OCI-LY1 (cell line): ENCODE measurements at regions not wholly inside any gene's neighbourhood (a gene's known extent, or its start where the extent isn't known, plus 50 kb on each side); places are given as distances from the start of the nearest gene placed in this dataset.

Experiments
- H2AFZ ChIP-seq: fragments of 200-600 bp; sonication (generic), shearing (Covaris generic); 2 replicates; pipeline ENCODE4 v1.6.0; 2014; ENCODE audit warnings: antibody characterized with exemption, mild to moderate bottlenecking, low read length
- H3F3A ChIP-seq: fragments of 200-600 bp; sonication (generic), shearing (Covaris generic); 2 replicates; pipeline ENCODE4 v1.6.0; 2014; ENCODE audit warnings: mild to moderate bottlenecking, antibody characterized with exemption, low read length, moderate library complexity; ENCODE audit not compliant: insufficient read depth
- H3K27ac ChIP-seq: fragments of 200-600 bp; sonication (generic); 2 replicates; pipeline ENCODE4 v1.5.1; 2014; ENCODE audit warnings: low read length, mixed run types, mild to moderate bottlenecking, low read depth; ENCODE audit not compliant: poor library complexity, severe bottlenecking
- H3K27me3 ChIP-seq: fragments of 200-600 bp; sonication (generic); 2 replicates; pipeline ENCODE4 v1.6.0; 2014; ENCODE audit warnings: antibody characterized with exemption, mild to moderate bottlenecking, low read length, moderate library complexity; ENCODE audit not compliant: insufficient read depth
- H3K36me3 ChIP-seq: fragments of 200-600 bp; sonication (generic); 2 replicates; pipeline ENCODE4 v1.6.1; 2014; ENCODE audit warnings: mild to moderate bottlenecking, antibody characterized with exemption, low read length, moderate library complexity, mixed read lengths; ENCODE audit not compliant: insufficient read depth
- H3K4me1 ChIP-seq: fragments of 200-600 bp; sonication (generic); 2 replicates; pipeline ENCODE4 v1.5.1; 2014; ENCODE audit warnings: mild to moderate bottlenecking, low read length, moderate library complexity; ENCODE audit not compliant: insufficient read depth, severe bottlenecking
- H3K4me2 ChIP-seq: fragments of 200-600 bp; sonication (generic), shearing (Covaris generic); 2 replicates; pipeline ENCODE4 v1.6.1; 2014; ENCODE audit warnings: low read length
- H3K4me3 ChIP-seq: fragments of 200-600 bp; sonication (generic); 2 replicates; pipeline ENCODE4 v1.5.1; 2014; ENCODE audit warnings: low read length, low read depth, mild to moderate bottlenecking, mixed read lengths; ENCODE audit not compliant: poor library complexity, severe bottlenecking
- H3K79me2 ChIP-seq: fragments of 200-600 bp; shearing (Covaris generic); 2 replicates; pipeline ENCODE4 v1.6.1; 2016; ENCODE audit warnings: mixed run types, low read length, mixed read lengths; ENCODE audit not compliant: insufficient read depth
- H3K9ac ChIP-seq: fragments of 200-600 bp; sonication (generic), shearing (Covaris generic); 2 replicates; pipeline ENCODE4 v1.6.1; 2014; ENCODE audit warnings: mild to moderate bottlenecking, low read length, mixed read lengths
- H3K9me2 ChIP-seq: fragments of 200-600 bp; sonication (generic), shearing (Covaris generic); 2 replicates; pipeline ENCODE4 v1.6.1; 2014; ENCODE audit warnings: low read depth, mild to moderate bottlenecking, low read length, mixed read lengths
- H3K9me3 ChIP-seq: fragments of 200-600 bp; shearing (Covaris generic); 2 replicates; pipeline ENCODE4 v1.6.1; 2014; ENCODE audit warnings: low read length, mixed read lengths
- H4K20me1 ChIP-seq: fragments of 200-600 bp; sonication (generic), shearing (Covaris generic); 2 replicates; pipeline ENCODE4 v1.6.0; 2016; ENCODE audit warnings: mild to moderate bottlenecking, low read length; ENCODE audit not compliant: insufficient read depth
- CTCF ChIP-seq: fragments of 200-600 bp; sonication (generic), shearing (Covaris generic); IDR thresholded peaks from 2 replicates; pipeline ENCODE4 v1.5.1; 2017; ENCODE audit warnings: mild to moderate bottlenecking, antibody characterized with exemption, low read length, moderate library complexity, mixed read lengths
- EZH2 ChIP-seq: fragments of 200-600 bp; sonication (generic), shearing (Covaris generic); IDR thresholded peaks from 2 replicates; pipeline ENCODE4 v1.8.0; 2017; ENCODE audit warnings: borderline replicate concordance, mixed run types, mild to moderate bottlenecking, antibody characterized with exemption, low read length, moderate library complexity, mixed read lengths

GRCh38 chr2:13921245-13921644, 711.3 kb upstream of the LRATD1 start:
- Histone ChIP-seq H4K20me1 (no peaks in the 10 kb centered on the region), H3K4me2 (no peak overlapping the region), H3K36me3 (no peaks in the 10 kb centered on the region), H3F3A (no peaks in the 10 kb centered on the region), H3K9me2 (no peaks in the 10 kb centered on the region), H3K9me3 (no peaks in the 10 kb centered on the region), H2AFZ (no peak overlapping the region), H3K79me2 (no peaks in the 10 kb centered on the region), H3K27me3 (no peaks in the 10 kb centered on the region), H3K27ac (no peak overlapping the region), H3K4me3 (no peak overlapping the region), H3K4me1 (no peaks in the 10 kb centered on the region), H3K9ac (no peak overlapping the region)
- no peak for TF ChIP-seq CTCF

DNA sequence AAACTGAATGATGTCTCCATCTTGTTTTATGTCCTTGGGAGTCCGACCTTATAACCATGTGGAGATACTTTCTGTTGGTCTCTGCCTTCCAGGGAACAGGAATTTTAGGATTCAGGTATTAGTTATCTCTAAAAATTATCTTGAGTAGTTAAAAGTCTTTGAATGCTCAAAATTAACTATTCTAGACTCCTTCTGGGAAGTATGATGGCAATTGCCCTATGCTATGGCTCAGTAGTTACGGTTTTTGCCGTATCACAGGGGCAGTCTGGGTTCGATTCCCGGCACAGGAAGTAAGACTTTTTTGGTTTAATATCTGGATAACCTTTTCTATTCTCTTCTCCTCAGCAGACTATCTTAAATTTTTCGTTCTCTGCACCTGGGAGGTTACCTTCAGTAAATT, 708.7 kb upstream of the LRATD1 start:
- no peaks in the 10 kb centered on the region for H3K79me2 ChIP-seq
- no peaks in the 10 kb centered on the region for H3K9me2 ChIP-seq
- H3K4me2 ChIP-seq, result no peak overlapping the region
- H3K4me3 ChIP-seq, result no peak overlapping the region
- no peak overlapping the region for H3K9ac ChIP-seq
- no peaks in the 10 kb centered on the region for H3K36me3 ChIP-seq
- H3K4me1 ChIP-seq, result no peaks in the 10 kb centered on the region
- no peaks in the 10 kb centered on the region for H4K20me1 ChIP-seq
- H2AFZ ChIP-seq, result no peak overlapping the region
- no peaks in the 10 kb centered on the region for H3K27me3 ChIP-seq
- H3K27ac ChIP-seq, result no peak overlapping the region
- H3K9me3 ChIP-seq, result no peaks in the 10 kb centered on the region
- no peak for TF ChIP-seq CTCF
- no peak for TF ChIP-seq EZH2
- H3F3A ChIP-seq, result no peaks in the 10 kb centered on the region

GRCh38 chr2:13942111-13942510, 690.4 kb upstream of the LRATD1 start:
- no peak overlapping the region for H3K4me2 ChIP-seq
- H3K4me3 ChIP-seq, result no peak overlapping the region
- no peaks in the 10 kb centered on the region for H3K79me2 ChIP-seq
- no peak overlapping the region for H3K27ac ChIP-seq
- H3F3A ChIP-seq, result no peaks in the 10 kb centered on the region
- no peaks in the 10 kb centered on the region for H3K36me3 ChIP-seq
- no peak overlapping the region for H3K9ac ChIP-seq
- H4K20me1 ChIP-seq, result no peaks in the 10 kb centered on the region
- TF ChIP-seq CTCF (no peak), EZH2 (no peak)
- H3K9me2 ChIP-seq, result no peaks in the 10 kb centered on the region
- H3K4me1 ChIP-seq, result no peaks in the 10 kb centered on the region
- no peaks in the 10 kb centered on the region for H3K27me3 ChIP-seq
- H3K9me3 ChIP-seq, result no peaks in the 10 kb centered on the region
- no peak overlapping the region for H2AFZ ChIP-seq
